ENCODE measurements at regions not wholly inside any gene's neighbourhood (a gene's known extent, or its start where the extent isn't known, plus 50 kb on each side); places are given as distances from the start of the nearest gene placed in this dataset.

- no peak for TF ChIP-seq EP300 (IDR thresholded peaks at IDR 0.05)
- TF ChIP-seq CTCF (IDR thresholded peaks at IDR 0.05) = no peak
Observed at GRCh38 chr9:13728131-13728530, 448.6 kb upstream of the MPDZ start.
